HG03442 (cell line): ENCODE measurements at regions not wholly inside any gene's neighbourhood (a gene's known extent, or its start where the extent isn't known, plus 50 kb on each side); places are given as distances from the start of the nearest gene placed in this dataset.

ENCODE experiments used
- ATAC-seq: cut with Tn5 transposase; IDR thresholded peaks from one replicate; pipeline ENCODE4 v1.9.1; 2021; ENCODE audit warnings: mild to moderate bottlenecking, moderate library complexity; ENCODE audit not compliant: unreplicated experiment

DNA sequence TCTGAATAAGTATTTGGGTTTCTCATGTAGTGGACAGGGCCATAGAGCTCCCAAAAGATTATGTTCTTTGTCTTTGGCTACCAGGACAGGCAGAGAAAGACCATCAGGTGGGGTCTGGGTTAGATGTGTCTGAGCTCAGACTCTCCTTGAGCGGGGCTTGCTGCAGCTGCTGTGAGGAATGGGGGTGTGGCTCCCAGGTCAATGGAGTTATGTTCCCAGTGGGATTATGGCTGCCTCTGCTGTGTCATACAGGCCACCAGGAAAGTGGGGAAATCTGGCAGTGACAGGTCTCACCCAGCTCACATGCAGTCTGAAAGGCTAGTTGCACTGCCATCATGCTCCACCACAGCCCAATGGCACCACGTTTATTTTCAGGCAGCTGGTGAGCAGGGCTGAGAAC is 97.0 kb upstream of the FERD3L start:
- ATAC-seq: no peak

DNA sequence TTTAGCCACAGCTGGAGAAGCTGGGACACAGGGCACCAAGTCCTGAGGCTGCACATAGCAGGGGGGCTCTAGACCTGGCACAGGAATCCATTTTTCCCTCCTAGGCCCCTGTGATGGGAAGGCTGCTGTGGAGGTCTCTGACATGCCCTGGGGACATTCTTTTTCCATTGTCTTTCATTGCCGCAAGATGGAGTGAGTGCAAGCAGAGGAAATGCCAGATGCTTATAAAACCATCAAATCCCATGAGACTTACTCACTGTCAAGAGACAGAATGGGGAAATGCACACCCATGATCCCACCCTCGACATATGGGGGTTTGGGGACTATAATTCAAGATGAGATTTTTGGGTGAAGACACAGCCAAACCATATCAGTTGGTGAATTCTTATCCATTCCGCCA is 94.7 kb upstream of the FERD3L start:
- ATAC-seq: no peak

DNA sequence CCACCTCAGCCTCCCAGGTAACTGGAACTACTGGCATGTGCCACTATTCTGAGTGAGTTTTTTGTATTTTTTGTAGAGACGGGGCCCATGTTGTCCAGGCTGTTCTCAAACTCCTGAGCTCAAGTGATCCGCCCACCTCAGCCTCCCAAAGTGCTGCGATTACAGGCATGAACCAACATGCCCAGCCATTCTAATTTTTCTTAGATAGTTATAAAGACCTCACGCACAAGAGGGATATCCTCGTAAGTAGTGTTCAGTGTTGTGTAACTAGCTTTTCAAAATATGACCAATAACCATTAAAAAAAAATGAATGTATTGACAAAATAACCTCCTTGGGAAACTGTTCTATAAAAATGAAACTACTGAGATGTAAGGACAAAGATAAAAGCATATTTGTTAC is 90.5 kb upstream of the FERD3L start:
- ATAC-seq: no peak

DNA sequence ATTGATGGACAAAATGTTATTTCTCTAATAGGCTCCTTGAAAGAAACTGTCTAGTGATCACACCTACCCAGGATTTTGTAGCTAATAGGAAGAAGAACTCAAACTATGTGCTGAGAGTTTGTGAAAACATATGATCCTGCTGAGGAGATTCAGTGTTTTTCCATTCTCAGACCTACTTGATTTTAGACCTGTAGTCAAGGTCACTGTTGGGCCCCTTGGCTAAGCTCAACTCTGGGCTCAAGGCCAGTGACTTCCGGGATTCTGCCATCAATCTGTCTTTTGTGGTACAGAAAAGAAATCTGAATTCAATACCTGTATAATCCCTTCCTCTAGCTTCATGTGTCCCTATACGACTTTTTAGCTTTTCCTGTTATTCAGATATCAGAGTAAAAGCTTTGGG is 79.7 kb upstream of the FERD3L start:
- no peak for ATAC-seq

DNA sequence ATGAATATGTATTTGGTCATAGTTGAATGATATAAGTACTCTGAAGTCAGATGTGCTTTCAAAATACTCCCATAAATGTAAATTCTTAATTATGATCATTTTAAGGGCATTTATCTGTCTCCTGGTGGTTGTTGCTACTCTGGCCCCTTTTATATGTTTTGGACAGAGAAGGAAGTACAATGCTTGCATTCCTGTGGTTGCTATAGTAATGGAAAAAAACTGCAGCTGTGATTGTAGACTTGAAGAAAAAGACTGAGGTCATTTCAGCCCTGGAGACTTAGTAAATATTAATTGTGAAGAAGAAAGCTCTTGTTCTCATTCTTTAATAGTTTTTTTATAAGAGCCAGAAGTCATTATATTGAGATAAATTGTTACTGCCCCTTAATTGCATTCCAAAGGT is 70.2 kb upstream of the FERD3L start:
- ATAC-seq: no peak

DNA sequence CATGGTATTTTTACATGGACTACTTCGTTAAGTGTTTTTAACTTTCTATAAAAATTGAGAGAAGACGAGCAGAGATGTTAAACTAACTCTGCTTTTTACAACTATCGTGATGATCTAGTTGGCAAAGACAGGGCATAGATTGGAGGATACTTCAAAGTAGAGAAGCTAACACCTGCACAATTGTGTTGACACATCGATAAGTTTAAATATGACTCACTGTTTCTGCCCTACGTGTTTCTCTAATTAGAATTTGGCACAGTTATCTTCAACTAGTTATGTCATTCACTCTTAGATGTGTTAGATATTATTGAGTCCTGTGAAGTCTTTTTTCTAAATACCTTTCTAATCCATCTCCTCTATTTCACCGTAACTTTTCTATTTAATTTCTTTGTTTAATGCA is 68.5 kb upstream of the FERD3L start:
- no peak for ATAC-seq

DNA sequence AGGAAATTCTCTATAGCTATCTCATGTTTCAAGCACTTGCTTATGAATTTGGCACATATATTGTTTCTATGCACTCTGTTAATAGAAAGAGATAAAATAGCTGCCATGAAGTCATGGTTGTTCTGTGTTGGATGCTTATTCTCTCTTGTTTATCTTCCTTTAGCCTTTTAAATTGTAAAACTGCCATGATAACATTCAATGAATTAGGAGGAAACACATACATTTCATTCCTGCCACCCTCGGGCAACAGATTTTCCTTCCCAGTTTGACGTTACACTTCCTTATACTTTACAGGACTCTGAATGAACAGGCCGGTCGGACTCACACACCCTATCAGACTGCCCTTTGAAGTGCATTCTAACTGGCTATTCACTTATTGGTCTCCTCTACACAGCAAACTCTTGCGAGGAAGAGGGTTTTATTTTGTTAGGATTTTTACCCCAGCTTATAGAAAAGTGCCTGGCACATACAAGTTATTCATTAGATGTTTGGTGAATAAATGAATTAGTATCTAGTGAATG is 65.7 kb upstream of the FERD3L start:
- ATAC-seq: no peak

DNA sequence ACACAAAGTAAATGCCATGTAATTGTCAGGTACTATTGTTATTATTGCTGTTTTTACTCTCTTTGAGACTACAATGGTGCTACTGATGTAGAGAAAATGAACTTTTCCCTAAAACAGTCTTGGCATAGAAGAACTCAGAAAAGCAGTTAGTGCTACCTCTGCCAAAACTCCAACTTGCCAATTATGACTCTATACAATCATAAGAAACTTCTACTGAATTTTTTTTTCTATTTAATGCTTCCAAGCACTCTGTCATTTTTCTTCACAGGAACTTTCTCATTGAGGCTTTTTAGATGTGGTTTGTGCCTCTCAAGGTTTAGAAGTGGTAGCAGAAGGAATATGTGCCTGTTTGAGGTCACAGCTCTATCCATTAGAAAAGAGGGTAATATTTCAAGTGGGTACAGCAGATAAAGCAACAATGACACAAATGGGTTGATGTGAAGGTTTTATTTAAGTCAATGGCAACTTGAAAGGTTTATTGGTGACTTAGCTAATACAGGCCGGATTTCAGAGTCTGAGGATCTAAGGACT is 64.0 kb upstream of the FERD3L start:
- no peak for ATAC-seq

DNA sequence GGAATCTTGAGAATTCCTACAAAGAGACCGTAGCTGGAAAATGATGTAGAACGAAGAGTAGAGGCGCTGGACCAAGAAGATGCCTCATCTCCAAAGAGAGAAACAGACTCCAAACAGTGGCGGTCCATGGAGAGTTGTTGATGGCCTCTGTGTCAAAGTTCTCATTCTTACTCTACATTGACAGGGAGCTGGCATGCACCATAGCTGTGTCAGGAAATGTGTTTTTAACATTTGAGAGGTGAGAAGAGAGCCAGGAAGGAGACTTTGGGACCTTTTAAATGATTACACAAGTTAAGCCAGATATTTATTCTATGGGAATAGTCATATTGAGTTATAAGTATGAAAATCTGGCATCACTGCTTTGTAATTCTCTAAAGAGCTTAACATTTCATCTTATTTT is 61.5 kb upstream of the FERD3L start:
- ATAC-seq: no peak

DNA sequence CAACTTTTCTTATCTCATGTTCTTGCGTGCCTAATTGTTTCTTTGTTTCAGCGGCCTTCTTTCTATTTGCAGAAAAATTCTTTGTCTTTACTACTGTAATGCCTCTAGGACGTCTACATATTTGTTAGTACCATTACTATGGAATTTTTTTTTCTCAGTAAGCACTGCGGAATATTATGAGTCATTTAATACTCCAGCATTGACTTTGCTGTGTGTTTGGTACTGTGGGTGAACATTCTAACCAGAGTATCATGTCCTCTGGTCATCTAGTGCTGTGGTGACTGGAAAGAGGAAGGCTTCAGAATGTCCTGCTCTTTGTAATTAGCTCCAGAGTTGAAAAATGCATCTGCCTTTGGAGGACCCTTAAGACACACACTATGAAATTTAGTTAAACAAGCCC is 58.5 kb upstream of the FERD3L start:
- ATAC-seq: no peak

DNA sequence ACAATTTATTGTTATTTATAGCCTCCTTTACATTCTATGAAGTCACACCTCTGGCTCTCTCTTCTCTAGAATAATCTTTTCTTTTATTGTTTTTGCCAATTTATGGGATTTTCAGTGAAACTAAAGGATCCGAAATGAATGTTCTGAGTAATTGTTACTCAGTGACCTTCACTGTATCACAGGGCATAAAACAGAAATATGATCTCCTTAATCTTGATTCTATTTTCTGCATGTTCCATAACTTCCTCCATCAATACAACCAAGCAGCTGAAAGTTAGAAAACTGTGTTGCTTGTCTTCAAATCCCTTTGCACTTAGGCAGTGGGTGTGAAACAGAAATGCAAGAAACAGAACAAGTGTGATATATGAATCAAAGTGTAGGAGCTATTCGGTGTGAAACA is 57.4 kb upstream of the FERD3L start:
- ATAC-seq: no peak
